Smooth muscle cell of the brain vasculature (primary cell): ENCODE measurements at regions not wholly inside any gene's neighbourhood (a gene's known extent, or its start where the extent isn't known, plus 50 kb on each side); places are given as distances from the start of the nearest gene placed in this dataset.
"Not testable (repeated sequence)": the region's sequence is repeated elsewhere in the genome, so short reads cannot be mapped to it uniquely, and the experiment has no call there.

ENCODE experiments used
- DNase-seq: peaks from one replicate; pipeline ENCODE4 v3.0.0-alpha.2; 2012; ENCODE audit warnings: low read depth, low spot score

DNA sequence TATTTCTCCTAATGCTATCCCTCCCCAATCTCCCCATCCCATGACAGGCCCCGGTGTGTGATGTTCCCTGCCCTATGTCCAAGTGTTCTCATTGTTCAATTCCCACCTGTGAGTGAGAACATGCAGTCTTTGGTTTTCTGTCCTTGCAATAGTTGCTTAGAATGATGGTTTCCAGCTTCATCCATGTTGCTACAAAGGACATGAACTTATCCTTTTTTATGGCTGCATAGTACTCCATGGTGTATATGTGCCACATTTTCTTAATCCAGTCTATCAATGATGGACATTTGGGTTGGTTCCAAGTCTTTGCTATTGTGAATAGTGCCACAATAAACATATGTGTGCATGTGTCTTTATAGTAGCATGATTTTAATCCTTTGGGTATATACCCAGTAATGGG lies 51.3 kb upstream of the RIOK2 start:
- DNase-seq = not testable (repeated sequence)

DNA sequence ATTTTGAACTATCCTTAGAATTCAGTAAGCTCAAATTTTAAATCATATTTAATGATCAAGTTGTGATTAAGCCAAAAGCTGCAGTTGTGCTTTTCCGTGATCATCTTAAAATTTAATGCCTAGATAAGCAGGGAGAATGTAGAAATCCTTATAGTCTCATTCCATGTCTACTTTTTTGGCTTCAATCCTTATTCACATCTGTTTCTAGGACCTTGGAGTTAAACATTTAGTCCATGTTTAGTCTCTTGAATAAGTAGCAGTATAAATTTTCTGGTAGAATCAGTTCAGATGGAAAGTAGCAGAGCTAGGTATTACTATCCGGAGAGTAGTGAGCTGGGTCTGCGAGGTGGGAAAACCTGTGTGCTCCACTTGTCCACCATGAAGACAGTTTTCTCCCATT lies 59.3 kb upstream of the RIOK2 start:
- no peak for DNase-seq

DNA sequence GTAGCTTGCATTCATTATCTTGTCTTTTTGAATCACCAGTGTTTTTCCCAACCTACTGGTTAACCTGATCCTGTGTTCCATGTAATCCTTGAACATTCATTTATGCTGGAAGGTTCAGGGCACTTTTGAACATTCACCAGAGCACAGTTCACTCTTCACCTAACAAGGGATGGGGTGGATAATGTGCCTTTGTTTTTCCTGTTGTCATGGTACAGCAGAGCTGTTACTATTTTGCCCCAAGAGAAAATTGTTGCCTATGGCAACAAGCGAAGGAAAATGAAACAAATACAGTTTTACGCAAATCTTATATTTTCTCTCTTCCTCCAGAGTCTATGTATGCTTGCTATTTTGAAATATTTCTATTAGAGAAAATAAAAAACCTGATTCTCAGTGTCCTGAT lies 60.3 kb upstream of the RIOK2 start:
- no peak for DNase-seq

DNA sequence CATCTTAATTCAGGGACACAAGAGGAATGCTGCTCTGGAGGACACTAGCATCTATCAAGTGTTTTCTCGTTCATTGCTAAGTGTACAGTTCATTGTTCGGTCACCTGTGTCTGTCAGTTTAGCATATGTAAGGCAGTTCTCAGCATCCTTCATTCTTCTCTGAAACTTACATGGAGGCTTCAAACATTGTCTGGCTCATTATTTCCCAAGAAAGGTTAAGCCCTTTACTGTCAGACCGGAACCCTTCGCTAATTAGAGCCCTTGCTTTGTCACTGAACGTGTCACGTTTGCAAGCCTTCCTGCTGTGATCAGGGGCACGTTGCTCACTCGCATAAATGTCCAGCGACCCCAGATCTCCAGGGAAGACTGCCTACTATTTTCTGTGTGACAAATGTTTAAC lies 62.3 kb upstream of the RIOK2 start:
- DNase-seq = no peak

DNA sequence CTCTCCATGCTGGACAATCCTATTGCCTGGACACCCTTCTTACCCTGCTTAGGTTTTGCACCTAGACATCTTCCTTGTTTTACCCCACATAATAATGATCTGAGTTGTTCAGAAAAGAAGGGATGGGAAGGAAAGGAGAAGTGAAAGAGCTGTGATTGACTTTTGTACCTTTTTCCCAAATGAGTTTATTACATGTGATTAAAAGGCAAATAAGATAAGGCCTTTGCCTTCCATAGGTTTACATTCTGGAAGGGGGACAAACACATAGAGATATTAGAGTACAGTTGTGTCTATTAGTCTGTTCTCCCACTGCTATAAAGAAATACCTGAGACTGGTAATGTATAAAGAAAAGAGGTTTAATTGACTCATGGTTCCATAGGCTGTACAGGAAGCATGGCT lies 67.1 kb upstream of the RIOK2 start:
- no peak for DNase-seq

DNA sequence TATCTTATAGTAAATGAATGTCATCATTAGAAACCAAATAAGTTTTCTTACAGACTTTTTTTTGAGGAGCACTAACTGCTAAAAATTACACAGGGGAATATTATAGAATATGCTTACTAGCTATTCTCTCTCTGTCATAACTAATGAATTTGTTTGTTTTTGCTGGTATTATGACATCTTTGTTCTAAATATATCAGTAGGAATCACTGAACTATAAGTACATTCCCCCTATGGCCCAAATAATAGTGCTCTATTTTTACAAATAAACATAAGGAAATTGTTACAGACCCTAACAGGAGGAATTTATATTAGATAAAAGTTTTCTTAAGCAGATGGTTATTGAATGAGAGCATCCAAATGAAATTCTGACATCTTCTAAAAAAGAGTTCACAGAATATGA lies 83.0 kb upstream of the RIOK2 start:
- no peak for DNase-seq

DNA sequence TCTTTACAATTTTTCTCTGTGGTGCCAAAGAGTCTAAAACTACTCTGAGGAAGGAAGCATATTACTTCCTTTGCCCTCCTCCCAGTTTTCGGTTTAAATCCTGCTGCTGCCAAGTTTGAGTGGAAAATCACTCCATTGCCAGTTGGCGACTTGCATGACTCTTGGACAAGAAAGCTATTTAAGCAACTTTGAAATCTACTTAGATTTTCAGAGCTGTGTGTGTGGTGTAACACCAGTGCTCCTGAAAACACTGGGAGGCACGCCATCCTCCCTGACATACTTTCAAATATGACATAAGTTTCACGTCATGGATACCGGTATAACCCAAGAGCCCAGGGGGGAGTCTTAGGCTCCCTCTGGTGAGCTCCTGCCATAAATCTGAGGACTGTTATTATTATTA lies 83.5 kb upstream of the RIOK2 start:
- no peak for DNase-seq

DNA sequence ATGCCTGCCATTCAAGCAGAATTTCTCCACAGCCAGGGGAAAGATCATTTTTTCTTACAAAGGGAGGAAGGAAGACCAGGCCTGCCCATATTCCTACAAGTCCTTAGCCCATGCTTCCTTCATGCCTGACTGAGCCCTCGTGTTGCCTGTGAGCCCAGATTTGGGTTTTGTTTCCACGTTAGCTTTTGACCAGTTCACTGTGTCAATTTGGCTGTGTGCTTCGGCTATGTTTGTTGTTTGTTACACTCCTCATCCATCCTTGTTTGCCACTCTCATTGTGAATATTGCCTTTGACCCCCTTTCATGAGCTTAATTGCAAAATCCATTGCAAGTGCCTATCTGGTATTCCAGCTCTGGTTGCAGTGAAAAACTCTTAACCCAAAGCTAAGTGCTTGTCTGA lies 84.7 kb upstream of the RIOK2 start:
- DNase-seq = no peak

DNA sequence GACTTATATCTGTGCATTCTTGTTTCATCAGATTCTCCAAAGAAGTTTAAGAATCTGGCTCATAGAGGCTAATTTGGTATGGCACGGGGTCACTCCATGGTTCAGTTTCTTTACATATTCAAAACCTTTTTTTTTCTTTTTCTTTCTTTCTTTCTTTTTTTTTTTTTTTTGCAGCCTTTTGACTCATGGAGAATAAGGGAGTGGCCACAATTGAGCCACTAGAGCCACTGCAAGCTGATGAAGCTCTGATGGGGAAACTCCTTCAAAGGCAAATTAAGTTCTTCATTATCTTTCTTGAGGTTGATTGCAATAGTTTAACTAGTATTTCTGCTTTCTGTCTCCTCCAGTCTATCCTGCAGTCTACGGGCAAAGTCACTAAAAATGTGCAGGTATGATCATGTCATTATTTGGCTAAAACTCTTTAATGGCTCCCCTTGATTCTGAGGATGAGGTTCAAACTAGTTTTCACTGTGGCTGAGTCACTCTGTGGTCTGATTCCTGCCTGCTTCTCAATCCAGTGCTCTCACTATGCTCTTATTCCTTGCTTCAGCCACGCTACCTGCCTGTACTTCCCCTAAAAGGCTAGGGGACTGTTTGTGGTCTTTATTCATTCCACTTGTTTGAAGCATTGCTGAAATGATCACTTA lies 93.5 kb upstream of the RIOK2 start:
- no peak for DNase-seq

- no peak for DNase-seq
These were observed 98.2 kb upstream of the RIOK2 start for GRCh38 chr5:97281257-97281656.

DNA sequence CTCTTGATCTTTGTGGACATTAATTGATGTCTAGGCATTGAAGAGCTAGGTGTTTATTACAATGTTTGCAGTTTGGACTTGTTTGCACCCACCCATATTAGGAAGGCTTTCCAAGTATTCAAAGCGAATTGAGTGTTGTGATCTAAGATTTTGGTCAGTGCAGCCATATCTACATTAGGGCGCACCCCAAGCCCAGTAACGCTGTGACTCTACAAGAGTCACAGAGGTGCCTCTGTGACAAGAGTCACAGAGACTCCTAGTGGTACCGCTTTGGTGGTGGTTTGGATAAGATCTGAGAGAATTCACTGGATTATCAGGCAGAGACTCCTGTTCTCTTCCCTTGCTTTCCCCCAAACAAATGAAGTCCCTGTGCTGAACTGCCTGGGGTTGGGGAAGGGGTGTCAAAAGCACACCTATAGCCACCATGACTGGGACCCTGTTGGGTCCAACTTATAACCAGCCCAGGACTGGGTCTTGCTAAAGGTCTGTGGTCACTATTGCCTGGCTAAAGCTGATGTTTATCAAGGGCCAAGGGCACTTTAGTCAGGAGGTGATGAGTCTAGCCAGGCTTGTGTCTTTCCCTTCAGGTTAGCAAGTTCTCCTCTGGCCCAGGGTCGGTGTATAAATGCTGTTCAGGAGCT lies 114.1 kb upstream of the RIOK2 start:
- DNase-seq = peak; percentile 1

DNA sequence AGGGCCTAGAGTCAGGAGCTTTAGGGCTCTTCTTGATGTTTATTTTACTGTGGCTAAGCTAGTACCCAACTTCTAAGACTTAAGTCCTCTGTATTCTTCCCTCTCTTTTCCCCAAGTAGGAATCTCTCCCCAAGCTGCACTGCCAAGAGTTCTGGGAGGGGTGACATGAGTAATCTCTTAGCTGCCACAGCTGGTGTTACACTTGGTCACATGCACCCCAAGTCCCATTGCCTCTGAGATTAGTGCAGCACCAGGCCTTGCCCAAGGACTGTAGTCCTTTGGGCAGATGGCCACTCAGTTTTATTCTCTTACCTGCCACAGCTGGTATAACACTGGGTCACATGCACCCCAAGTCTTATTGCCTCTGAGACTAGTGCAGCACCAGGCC lies 114.7 kb upstream of the RIOK2 start:
- no peak for DNase-seq

GRCh38 chr5:97301181-97301580 lies 118.1 kb upstream of the RIOK2 start:
- not testable (repeated sequence) for DNase-seq

DNA sequence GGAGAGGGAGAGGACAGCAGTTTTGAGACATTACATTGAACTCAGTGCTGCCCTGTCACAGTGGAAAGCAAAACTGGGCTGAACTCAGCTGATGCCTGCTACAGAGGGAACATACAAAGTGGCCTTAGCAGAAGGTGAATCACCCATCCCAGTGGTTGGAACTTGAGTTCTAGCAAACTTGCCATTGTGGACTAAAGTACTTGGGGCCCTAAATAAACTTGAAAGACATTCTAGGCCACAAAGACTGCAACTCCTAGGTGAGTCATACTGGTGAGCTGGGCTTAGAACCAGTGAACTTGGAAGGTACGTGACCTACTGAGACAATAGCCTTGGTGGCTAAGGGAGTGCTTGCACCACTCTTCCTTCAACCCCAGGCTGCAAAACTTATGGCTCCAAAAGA lies 155.7 kb upstream of the RIOK2 start:
- no peak for DNase-seq

DNA sequence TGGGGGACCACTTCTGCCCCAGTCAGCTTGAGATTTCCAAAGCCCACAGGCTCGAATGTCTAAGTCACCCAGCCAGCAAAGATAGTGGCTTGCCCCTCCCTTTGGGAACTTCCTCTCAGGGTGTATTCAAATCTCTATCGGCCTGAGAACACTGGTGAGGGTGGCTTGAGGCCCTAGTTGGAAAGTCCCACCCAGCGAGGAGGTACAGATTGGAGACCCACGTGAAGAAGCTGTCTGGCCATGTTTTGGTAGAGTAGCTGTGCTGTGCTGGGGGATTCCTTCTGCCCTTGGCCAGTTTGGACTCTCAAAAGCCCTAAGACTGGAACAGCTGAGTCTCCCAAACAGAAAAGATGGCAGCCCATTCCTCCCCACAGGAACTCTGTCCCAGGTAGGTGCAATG lies 172.7 kb upstream of the RIOK2 start:
- DNase-seq = no peak

GRCh38 chr5:97363577-97363976 lies 180.5 kb upstream of the RIOK2 start:
- no peak for DNase-seq

DNA sequence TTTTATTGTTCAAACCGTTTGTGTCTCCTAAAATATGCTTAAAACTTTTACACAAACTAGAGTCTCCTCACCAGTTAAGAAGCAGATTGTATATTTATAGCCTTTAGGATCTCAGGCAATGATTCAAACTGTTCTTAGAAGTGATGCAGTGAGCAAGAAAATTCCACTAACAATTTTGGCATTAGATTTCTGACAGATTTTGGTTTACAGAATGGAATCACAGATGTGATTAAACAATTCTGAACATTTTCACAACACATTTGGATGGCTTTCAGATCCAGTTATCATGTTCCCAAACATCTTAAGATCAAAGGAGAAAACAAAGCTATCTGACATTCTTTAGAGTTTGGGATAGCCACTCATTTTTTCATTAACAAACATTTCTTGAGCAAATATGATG lies 181.7 kb upstream of the RIOK2 start:
- DNase-seq = no peak

DNA sequence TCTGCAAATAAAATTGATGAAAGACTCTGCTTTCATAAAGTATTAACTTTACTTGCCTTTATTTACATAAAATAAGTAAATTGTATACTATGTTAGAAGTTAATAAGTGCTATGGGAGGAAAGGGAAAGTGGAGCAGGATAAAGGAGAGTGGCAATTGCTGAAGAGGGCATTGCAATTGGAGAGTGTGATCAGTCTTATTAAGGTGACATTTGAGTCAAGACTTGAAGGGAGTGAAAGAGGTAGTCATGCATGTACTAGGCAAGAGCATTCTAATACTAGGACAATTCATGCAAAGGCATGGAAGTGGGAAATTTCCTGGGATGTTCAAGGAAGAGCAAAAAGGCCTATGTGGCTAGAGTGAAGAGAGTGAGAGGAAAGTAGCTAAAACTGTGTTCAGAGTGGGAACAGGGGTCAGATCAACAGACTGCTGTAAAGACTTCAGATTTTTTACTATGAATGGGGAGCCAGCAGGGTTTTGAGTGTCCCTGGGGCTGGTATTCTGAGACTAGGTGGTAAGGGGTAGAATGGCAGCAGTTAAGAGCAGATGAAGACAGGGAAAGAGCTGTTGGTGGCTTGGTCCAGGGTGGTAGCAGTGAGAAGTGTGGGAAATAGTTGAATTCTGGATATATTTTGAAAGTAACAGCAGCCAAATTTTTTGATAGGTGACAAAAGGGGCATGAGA lies 182.3 kb upstream of the RIOK2 start:
- no peak for DNase-seq

DNA sequence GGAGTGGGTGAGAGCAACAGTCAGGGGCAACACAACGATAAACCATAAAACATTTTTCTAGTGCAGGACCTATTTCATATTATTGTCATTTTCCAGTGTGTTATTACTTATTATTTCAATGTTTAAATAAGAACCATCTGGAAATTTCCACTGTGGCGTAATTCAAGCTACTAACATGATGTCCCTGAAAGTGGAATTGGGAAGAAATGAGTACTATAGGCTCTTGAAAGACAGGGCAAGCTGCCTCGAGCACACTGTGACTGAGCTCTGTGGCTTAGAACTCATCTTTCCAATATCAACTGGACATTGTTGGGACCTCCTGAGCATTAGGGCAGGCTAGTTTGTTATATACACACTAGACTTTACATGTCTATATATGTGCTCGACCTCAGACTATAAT lies 182.9 kb upstream of the RIOK2 start:
- no peak for DNase-seq

DNA sequence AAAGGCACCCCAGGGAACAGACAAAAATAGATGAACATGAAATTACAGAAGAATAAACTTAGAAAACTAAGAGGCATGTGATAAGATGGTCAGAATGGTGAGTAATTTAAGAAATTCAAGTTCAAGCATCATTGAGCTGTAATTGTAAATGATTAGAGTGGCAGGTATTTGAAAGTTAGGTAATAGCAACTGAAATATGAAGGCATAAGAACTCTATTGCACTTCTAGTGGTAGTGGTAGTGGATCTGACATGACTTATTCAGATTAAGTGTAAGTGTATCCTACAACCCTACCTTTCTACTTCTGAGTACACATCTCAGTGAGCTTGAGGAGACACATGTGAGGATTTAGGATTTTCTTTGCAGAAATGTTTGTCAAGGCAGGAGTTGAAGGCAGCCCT lies 192.9 kb upstream of the RIOK2 start:
- no peak for DNase-seq

- DNase-seq = no peak
These were observed 194.5 kb upstream of the RIOK2 start for GRCh38 chr5:97377582-97377981.

- DNase-seq = no peak
These were observed 200.9 kb upstream of the RIOK2 start for GRCh38 chr5:97383996-97384395.

DNA sequence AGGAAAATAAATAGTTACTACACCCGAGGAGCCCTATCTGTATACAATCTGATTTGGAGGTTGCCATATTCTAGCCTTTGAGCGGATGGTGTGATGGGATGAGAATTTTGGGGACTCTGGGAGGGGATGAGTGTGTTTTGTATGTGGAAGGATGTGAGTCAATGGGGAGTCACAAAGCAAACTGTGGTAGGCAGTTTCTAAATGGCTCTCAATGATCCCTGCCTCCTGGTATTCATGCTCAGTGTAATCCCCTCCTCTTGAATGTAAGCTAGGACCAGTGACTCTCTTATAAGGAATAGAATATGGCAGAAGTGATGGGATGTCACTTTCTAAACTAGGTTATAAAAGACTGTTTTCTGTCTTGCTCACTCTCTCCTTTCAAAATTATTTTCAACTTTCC lies 205.7 kb upstream of the RIOK2 start:
- no peak for DNase-seq
